Breast epithelium (tissue), 4 donors: ENCODE measurements at regions not wholly inside any gene's neighbourhood (a gene's known extent, or its start where the extent isn't known, plus 50 kb on each side); places are given as distances from the start of the nearest gene placed in this dataset.

Experiments
- DNase-seq, 2 donors: peaks; one replicate each; pipeline ENCODE4 v3.0.0-alpha.2; 2019; ENCODE audit warnings: low spot score in 2 of 2
- H3K27ac ChIP-seq, 2 donors: fragments of 200-600 bp; sonication (generic) in 1 of 2; one replicate each; pipeline ENCODE4 v1.5.1; 2016 to 2019; ENCODE audit warnings: mild to moderate bottlenecking in 1 of 2
- H3K27me3 ChIP-seq, 2 donors: fragments of 200-600 bp; sonication (generic) in 1 of 2; one replicate each; pipeline versions ENCODE4 v1.5.1 to v1.6.0; 2017 to 2019; ENCODE audit warnings: control low read depth in 1 of 2, mild to moderate bottlenecking in 1 of 2
- H3K36me3 ChIP-seq: fragments of 200-600 bp; one replicate; pipeline ENCODE4 v1.5.1; 2019
- H3K4me1 ChIP-seq, 2 donors: fragments of 200-600 bp; sonication (generic); one replicate each; pipeline ENCODE4 v1.5.1; 2016 to 2019; ENCODE audit warnings: control low read depth in 1 of 2
- H3K4me3 ChIP-seq, 3 donors: fragments of 200-600 bp; sonication (generic); 1 replicate in 2 of 3; 2 replicates in 1 of 3; pipeline ENCODE4 v1.5.1; 2016 to 2019; ENCODE audit warnings: mild to moderate bottlenecking in 3 of 3, moderate library complexity in 2 of 3
- H3K9me3 ChIP-seq, 2 donors: fragments of 200-600 bp; sonication (generic) in 1 of 2; one replicate each; pipeline ENCODE4 v1.5.1; 2016 to 2019; ENCODE audit warnings: control low read depth in 1 of 2
- POLR2A ChIP-seq: fragments of 450-650 bp; IDR thresholded peaks from one replicate; pipeline ENCODE4 v1.6.1; 2016; ENCODE audit warnings: antibody characterized with exemption, mild to moderate bottlenecking, moderate library complexity
- POLR2AphosphoS5 ChIP-seq, 3 donors: sonication (generic); formaldehyde crosslinking; IDR thresholded peaks; one replicate each; pipeline ENCODE4 v1.6.1; 2017; ENCODE audit warnings: antibody characterized with exemption in 3 of 3
- intact Hi-C: fragments of 100-400 bp; cut with DNase I; formaldehyde crosslinking; loops from one replicate; pipeline ENCODE4 v1.15.1; 2023; ENCODE audit warnings: low total_unique reads
- TF ChIP-seq, protein P1 (sequence below), 3 donors: fragments of 450-650 bp; IDR thresholded peaks; one replicate each; pipeline ENCODE4 v1.5.1; 2016 to 2017; ENCODE audit warnings: antibody characterized with exemption in 3 of 3, mild to moderate bottlenecking in 3 of 3, moderate library complexity in 3 of 3

DNA sequence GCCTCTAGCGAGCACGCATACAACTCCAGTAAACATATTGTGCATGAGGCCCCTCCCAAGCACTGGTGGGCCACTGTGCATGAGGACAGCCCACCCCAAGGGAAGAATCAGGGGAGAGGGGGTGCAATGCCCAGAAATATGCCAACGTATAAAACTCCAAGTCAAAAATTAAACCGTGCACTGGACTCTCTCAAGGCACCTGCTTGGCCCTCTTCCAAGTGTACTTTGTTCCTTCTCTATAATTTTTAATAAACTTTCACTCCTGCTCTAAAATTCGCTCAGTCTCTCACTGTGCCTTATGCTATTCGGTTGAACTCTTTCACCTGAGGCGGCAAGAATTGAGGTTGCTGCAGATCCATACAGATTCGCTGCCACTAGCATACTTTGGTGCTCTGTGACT is 465.3 kb upstream of the TENM4 start:
- H3K27ac ChIP-seq, result no peak overlapping the region
- no peaks in the 10 kb centered on the region for H3K9me3 ChIP-seq
- no peaks in the 10 kb centered on the region for H3K4me1 ChIP-seq
- no peaks in the 10 kb centered on the region for H3K27me3 ChIP-seq
- TF ChIP-seq POLR2A (no peak), POLR2AphosphoS5 (IDR thresholded peaks at IDR 0.05) (no peak)
- TF ChIP-seq, protein P1, sequence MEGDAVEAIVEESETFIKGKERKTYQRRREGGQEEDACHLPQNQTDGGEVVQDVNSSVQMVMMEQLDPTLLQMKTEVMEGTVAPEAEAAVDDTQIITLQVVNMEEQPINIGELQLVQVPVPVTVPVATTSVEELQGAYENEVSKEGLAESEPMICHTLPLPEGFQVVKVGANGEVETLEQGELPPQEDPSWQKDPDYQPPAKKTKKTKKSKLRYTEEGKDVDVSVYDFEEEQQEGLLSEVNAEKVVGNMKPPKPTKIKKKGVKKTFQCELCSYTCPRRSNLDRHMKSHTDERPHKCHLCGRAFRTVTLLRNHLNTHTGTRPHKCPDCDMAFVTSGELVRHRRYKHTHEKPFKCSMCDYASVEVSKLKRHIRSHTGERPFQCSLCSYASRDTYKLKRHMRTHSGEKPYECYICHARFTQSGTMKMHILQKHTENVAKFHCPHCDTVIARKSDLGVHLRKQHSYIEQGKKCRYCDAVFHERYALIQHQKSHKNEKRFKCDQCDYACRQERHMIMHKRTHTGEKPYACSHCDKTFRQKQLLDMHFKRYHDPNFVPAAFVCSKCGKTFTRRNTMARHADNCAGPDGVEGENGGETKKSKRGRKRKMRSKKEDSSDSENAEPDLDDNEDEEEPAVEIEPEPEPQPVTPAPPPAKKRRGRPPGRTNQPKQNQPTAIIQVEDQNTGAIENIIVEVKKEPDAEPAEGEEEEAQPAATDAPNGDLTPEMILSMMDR (IDR thresholded peaks at IDR 0.05), result no peak
- H3K4me3 ChIP-seq, result no peak overlapping the region
- intact Hi-C loops, result no loop called here
- no peak for DNase-seq
- H3K36me3 ChIP-seq, result no peaks in the 10 kb centered on the region

DNA sequence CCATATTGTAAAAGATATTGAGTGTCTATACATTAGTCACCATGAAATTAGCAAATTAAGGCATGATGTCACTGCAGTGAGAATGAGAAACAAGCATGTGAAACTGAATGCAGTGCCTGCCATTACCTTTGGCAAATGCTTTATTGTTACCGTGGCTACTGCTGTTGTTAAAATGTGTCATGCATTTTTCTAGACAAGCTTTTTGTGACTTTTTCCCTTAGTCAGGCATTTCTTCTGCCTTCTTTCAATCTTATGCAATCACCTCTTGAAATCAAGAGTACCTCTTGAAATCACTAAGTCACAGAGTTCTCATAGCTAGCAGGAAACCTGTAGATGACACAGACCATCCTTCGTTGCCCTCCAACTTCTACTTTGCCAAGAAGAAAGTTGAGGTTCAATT is 461.7 kb upstream of the TENM4 start:
- no peaks in the 10 kb centered on the region for H3K9me3 ChIP-seq
- H3K4me3 ChIP-seq, result no peak overlapping the region
- no peaks in the 10 kb centered on the region for H3K4me1 ChIP-seq
- DNase-seq, result no peak
- H3K27me3 ChIP-seq, result no peaks in the 10 kb centered on the region
- no peaks in the 10 kb centered on the region for H3K36me3 ChIP-seq
- TF ChIP-seq POLR2A (no peak), POLR2AphosphoS5 (IDR thresholded peaks at IDR 0.05) (no peak)
- TF ChIP-seq, protein P1 (IDR thresholded peaks at IDR 0.05), result no peak
- intact Hi-C loops, result no loop called here
- H3K27ac ChIP-seq, result no peak overlapping the region

DNA sequence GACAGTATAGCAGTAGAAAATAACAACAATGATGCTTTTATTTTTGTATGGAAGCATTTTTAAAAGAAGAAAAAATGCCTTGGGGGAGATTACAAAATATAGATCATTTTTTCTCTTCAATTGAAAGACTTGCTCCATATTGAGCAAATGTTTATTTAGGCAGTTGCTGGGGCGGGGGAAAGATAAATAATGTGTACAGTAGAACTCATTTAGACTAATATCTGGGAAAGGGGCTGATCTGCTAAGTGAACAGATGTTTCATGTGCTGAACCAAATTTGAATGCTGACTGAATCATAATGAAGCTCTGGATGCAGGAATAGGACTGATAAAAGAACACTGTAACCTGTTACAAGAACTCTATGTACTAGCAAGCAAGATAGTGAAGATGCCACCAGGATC is 457.1 kb upstream of the TENM4 start:
- H3K4me1 ChIP-seq, result no peaks in the 10 kb centered on the region
- peaks cover 0 to 9% of the 10 kb centered on the region in 2 donors for H3K9me3 ChIP-seq
- no peaks in the 10 kb centered on the region for H3K36me3 ChIP-seq
- H3K4me3 ChIP-seq, result no peak overlapping the region
- no peak for DNase-seq
- TF ChIP-seq POLR2A (no peak), POLR2AphosphoS5 (IDR thresholded peaks at IDR 0.05) (no peak)
- TF ChIP-seq, protein P1 (IDR thresholded peaks at IDR 0.05), result no peak
- no peak overlapping the region for H3K27ac ChIP-seq
- H3K27me3 ChIP-seq, result no peaks in the 10 kb centered on the region
- intact Hi-C loops, result no loop called here

DNA sequence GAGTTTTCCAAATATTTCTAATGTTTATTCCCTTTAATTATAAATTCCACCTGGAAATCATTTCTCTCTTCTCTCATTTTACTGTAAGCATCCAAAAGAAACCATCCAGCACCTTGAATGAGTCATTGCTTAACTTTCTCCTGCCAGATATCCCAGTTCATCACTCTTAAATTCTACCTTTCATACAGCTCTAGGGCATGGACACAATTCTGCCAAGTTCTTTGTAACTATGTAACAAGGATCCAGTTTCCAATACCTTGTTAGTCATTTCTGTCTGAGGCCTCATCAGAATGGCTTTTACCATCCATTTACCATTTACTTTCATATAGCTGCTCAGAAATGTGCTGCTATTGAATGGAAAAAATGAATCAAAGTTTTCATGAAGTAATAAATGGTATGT is 455.4 kb upstream of the TENM4 start:
- no peak overlapping the region for H3K4me3 ChIP-seq
- no peaks in the 10 kb centered on the region for H3K4me1 ChIP-seq
- H3K36me3 ChIP-seq, result no peaks in the 10 kb centered on the region
- TF ChIP-seq, protein P1 (IDR thresholded peaks at IDR 0.05), result no peak
- no peak for TF ChIP-seq POLR2AphosphoS5 (IDR thresholded peaks at IDR 0.05)
- TF ChIP-seq POLR2A, result no peak
- intact Hi-C loops, result no loop called here
- no peak overlapping the region for H3K27ac ChIP-seq
- no peak for DNase-seq
- H3K27me3 ChIP-seq, result no peaks in the 10 kb centered on the region
- H3K9me3 ChIP-seq, result peaks cover 0 to 9% of the 10 kb centered on the region in 2 donors

DNA sequence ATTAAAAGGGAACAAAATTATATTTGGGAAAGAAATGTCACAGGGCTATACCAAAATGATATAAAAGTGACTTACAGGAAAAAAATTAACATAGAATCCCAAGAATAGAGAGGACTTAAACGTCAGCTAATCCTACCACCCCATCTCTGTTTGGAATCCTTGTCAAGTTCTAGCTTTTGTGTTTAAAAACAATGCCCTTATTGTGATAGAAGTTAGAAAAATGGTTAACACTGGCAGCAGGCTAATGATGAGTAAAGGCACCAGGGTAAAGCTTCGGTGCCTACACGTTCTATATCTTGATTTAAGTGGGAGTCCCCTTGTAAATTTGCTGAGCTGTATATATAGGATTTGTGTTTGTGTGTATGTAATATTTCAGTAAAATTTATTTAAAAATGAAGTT is 453.3 kb upstream of the TENM4 start:
- Histone ChIP-seq H3K4me1 (no peaks in the 10 kb centered on the region), H3K27me3 (no peaks in the 10 kb centered on the region), H3K27ac (no peak overlapping the region), H3K9me3 (peaks cover 0 to 9% of the 10 kb centered on the region in 2 donors), H3K36me3 (no peaks in the 10 kb centered on the region), H3K4me3 (no peak overlapping the region)
- no peak for DNase-seq
- intact Hi-C loops, result no loop called here
- TF ChIP-seq POLR2AphosphoS5 (IDR thresholded peaks at IDR 0.05), result no peak
- TF ChIP-seq, protein P1 (IDR thresholded peaks at IDR 0.05), result no peak
